B cell (primary cell): ENCODE measurements at regions not wholly inside any gene's neighbourhood (a gene's known extent, or its start where the extent isn't known, plus 50 kb on each side); places are given as distances from the start of the nearest gene placed in this dataset.
"Not testable (repeated sequence)": the region's sequence is repeated elsewhere in the genome, so short reads cannot be mapped to it uniquely, and the experiment has no call there.

Source experiments
- ATAC-seq: fragments of 200-7000 bp; cut with Tn5 transposase; one replicate; pipeline ENCODE4 v1.10.0; 2021; ENCODE audit warnings: low read depth, mild to moderate bottlenecking, moderate number of reproducible peaks, moderate library complexity
- CTCF ChIA-PET: fragments of 350-600 bp; sonication (Branson Sonifier 250); formaldehyde crosslinking; loops from one replicate; lab custom pipeline; 2021; ENCODE audit warnings: antibody characterized with exemption, inconsistent platforms; lab: Charles Lee
- POLR2A ChIA-PET: fragments of 350-600 bp; sonication (Branson Sonifier 250); formaldehyde crosslinking; loops from one replicate; lab custom pipeline; 2021; ENCODE audit warnings: antibody characterized with exemption; lab: Charles Lee
- DNase-seq: peaks from one replicate; pipeline ENCODE4 v3.0.0; 2013
- H2AFZ ChIP-seq: 2 replicates; pipeline ENCODE4 v1.6.1; 2012; ENCODE audit warnings: mild to moderate bottlenecking, low read depth, low read length; ENCODE audit not compliant: insufficient read depth, poor library complexity, severe bottlenecking
- H3K27ac ChIP-seq, 2 donors: 1 replicate in 1 of 2; 2 replicates in 1 of 2; pipeline ENCODE4 v1.5.1; 2012 to 2013; ENCODE audit warnings: low read length in 2 of 2, mild to moderate bottlenecking in 2 of 2, moderate library complexity in 1 of 2
- H3K27me3 ChIP-seq, 4 experiments: fragments of 200-600 bp in 1 of 4; sonication (generic) in 1 of 4; replicated peaks in 1 of 4; 1 replicate in 2 of 4; 2 replicates in 2 of 4; pipeline versions ENCODE4 v1.6.1 to v1.7.0; 2013 to 2016; ENCODE audit warnings: low read length in 3 of 4, mild to moderate bottlenecking in 2 of 4, mixed read lengths in 1 of 4, moderate library complexity in 1 of 4; ENCODE audit not compliant: insufficient read depth in 4 of 4, control insufficient read depth in 3 of 4; ENCODE audit errors: control extremely low read depth in 1 of 4
- H3K36me3 ChIP-seq, 2 experiments: replicated peaks in 1 of 2; 1 replicate in 1 of 2; 2 replicates in 1 of 2; pipeline versions ENCODE4 v1.6.1 to v1.7.1; 2013; ENCODE audit warnings: low read length in 1 of 2; ENCODE audit not compliant: insufficient read depth in 2 of 2, control insufficient read depth in 1 of 2; ENCODE audit errors: control extremely low read depth in 1 of 2, extremely low read depth in 1 of 2
- H3K4me1 ChIP-seq, 2 donors: fragments of 200-600 bp in 1 of 2; sonication (generic) in 1 of 2; 1 replicate in 1 of 2; 2 replicates in 1 of 2; pipeline versions ENCODE4 v1.5.1 to v1.6.1; 2013 to 2017; ENCODE audit warnings: low read length in 2 of 2; ENCODE audit not compliant: control insufficient read depth in 2 of 2, insufficient read depth in 2 of 2
- H3K4me2 ChIP-seq: replicated peaks from 2 replicates; pipeline ENCODE3; 2012; ENCODE audit warnings: mild to moderate bottlenecking, low read depth, low read length; ENCODE audit not compliant: poor library complexity, severe bottlenecking
- H3K4me3 ChIP-seq, 5 experiments: fragments of 200-600 bp in 1 of 5; sonication (generic) in 1 of 5; 1 replicate in 3 of 5; 2 replicates in 2 of 5; pipeline versions ENCODE4 v1.5.1 to v1.7.0; 2011 to 2016; ENCODE audit warnings: low read length in 4 of 5, mild to moderate bottlenecking in 4 of 5, low read depth in 2 of 5, control low read depth in 1 of 5, moderate library complexity in 1 of 5; ENCODE audit not compliant: insufficient read depth in 1 of 5; ENCODE audit errors: control extremely low read depth in 1 of 5, extremely low read depth in 1 of 5
- H3K79me2 ChIP-seq: fragments of 200-600 bp; sonication (generic); one replicate; pipeline ENCODE4 v1.6.0; 2016; ENCODE audit warnings: low read length; ENCODE audit not compliant: control insufficient read depth, insufficient read depth
- H3K9ac ChIP-seq: fragments of 200-600 bp; sonication (generic); 2 replicates; pipeline ENCODE4 v1.6.1; 2017; ENCODE audit warnings: mild to moderate bottlenecking, low read length, moderate library complexity
- H3K9me3 ChIP-seq, 3 donors: one replicate each; pipeline versions ENCODE4 v1.6.1 to v1.7.1; 2013; ENCODE audit warnings: low read length in 2 of 3; ENCODE audit not compliant: control insufficient read depth in 2 of 3, insufficient read depth in 1 of 3; ENCODE audit errors: control extremely low read depth in 1 of 3
- H4K20me1 ChIP-seq: 2 replicates; pipeline ENCODE4 v1.6.0; 2012; ENCODE audit warnings: mild to moderate bottlenecking, low read length; ENCODE audit not compliant: insufficient read depth, control insufficient read depth, poor library complexity, severe bottlenecking
- H3K27ac Mint-ChIP-seq: one replicate; pipeline ENCODE4 v1.8.0; 2021; ENCODE audit warnings: mixed read lengths
- H3K27me3 Mint-ChIP-seq: one replicate; pipeline ENCODE4 v1.8.0; 2021; ENCODE audit warnings: mixed read lengths
- H3K4me1 Mint-ChIP-seq: one replicate; pipeline ENCODE4 v1.8.0; 2021; ENCODE audit warnings: mixed read lengths
- H3K4me3 Mint-ChIP-seq: one replicate; pipeline ENCODE4 v1.8.0; 2021; ENCODE audit warnings: mixed read lengths
- H3K9me3 Mint-ChIP-seq: one replicate; pipeline ENCODE4 v1.8.0; 2022; ENCODE audit warnings: mixed read lengths; ENCODE audit not compliant: insufficient read depth
- CTCF ChIP-seq: fragments of 200-600 bp; IDR thresholded peaks from one replicate; pipeline ENCODE4 v1.8.0; 2022; ENCODE audit warnings: antibody characterized with exemption, mild to moderate bottlenecking
- EZH2 ChIP-seq: IDR thresholded peaks from 2 replicates; pipeline ENCODE4 v1.6.1; 2012; ENCODE audit warnings: borderline replicate concordance, low read depth, mild to moderate bottlenecking, moderate library complexity, low read length; ENCODE audit not compliant: insufficient read depth, poor library complexity, severe bottlenecking
- WGBS: methylation state at CpG from one replicate; pipeline ENCODE4 v1.1.5; 2013; ENCODE audit warnings: missing lambda C conversion rate; ENCODE audit not compliant: insufficient coverage; 5-methylcytosine and 5-hydroxymethylcytosine counted together
- intact Hi-C: fragments of 100-400 bp; cut with micrococcal nuclease; formaldehyde crosslinking; loops from one replicate; pipeline ENCODE4 v1.10.0; 2022

- H3K4me3 ChIP-seq, result no peak overlapping the region
- no peak overlapping the region for H3K4me3 Mint-ChIP-seq
- H3K9me3 Mint-ChIP-seq, result peaks cover 2% of the 10 kb centered on the region
- ATAC-seq (no peak), DNase-seq (no peak)
- no peak overlapping the region for H2AFZ ChIP-seq
- no peak for TF ChIP-seq EZH2
- no peak for TF ChIP-seq CTCF
- H3K4me1 ChIP-seq, result no peaks in the 10 kb centered on the region
- no peak overlapping the region for H3K27ac Mint-ChIP-seq
- no CpG with 5 or more reads among the region's 2 CpGs for WGBS
- no peaks in the 10 kb centered on the region for H4K20me1 ChIP-seq
- peaks cover 0 to 4% (median 1%) of the 10 kb centered on the region in 3 donors for H3K9me3 ChIP-seq
- H3K79me2 ChIP-seq, result no peaks in the 10 kb centered on the region
- ChIA-PET POLR2A (no interaction called here), CTCF (no interaction called here)
- no peak overlapping the region for H3K27ac ChIP-seq
- intact Hi-C loops, result no loop called here
- H3K4me2 ChIP-seq, result no peak overlapping the region
- no peaks in the 10 kb centered on the region for H3K36me3 ChIP-seq
- H3K27me3 ChIP-seq, result no peaks in the 10 kb centered on the region
- no peak overlapping the region for H3K9ac ChIP-seq
- no peaks in the 10 kb centered on the region for H3K27me3 Mint-ChIP-seq
- no peaks in the 10 kb centered on the region for H3K4me1 Mint-ChIP-seq
These were observed 216.3 kb downstream of the HHIP start for GRCh38 chr4:144862210-144862609.

- H2AFZ ChIP-seq, H3K4me1 ChIP-seq, H3K9me3 ChIP-seq, H3K27ac Mint-ChIP-seq, intact Hi-C loops, H3K79me2 ChIP-seq, H3K9me3 Mint-ChIP-seq, H4K20me1 ChIP-seq, H3K27me3 ChIP-seq, ATAC-seq, H3K4me3 Mint-ChIP-seq, CTCF ChIA-PET, H3K4me3 ChIP-seq, POLR2A ChIA-PET, H3K36me3 ChIP-seq, H3K27ac ChIP-seq, H3K4me1 Mint-ChIP-seq, H3K9ac ChIP-seq, H3K27me3 Mint-ChIP-seq, DNase-seq, H3K4me2 ChIP-seq: not testable (repeated sequence)
These were observed 218.9 kb downstream of the HHIP start for GRCh38 chr4:144864891-144865290.
